ENCODE measurements at regions not wholly inside any gene's neighbourhood (a gene's known extent, or its start where the extent isn't known, plus 50 kb on each side); places are given as distances from the start of the nearest gene placed in this dataset.

DNA sequence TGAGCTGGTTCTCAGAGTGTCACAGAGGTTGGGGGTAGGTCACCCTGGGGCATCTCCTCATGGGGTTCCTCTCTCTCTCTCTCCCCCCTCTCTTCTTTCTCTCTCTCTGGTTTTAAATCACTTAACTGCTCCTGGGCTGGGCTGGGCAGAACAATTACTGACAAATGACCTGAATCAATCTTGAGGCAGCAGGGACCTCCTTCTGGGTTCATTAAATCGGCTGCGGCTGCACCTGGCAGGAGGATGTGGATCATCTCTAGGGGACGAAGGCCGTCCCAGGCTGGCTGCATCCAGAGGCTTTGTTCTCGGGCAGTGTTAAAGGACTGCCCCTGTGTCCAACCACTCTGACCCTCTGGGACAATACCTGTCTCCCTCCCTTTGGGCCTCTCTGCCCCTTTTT is 143.1 kb downstream of the TLE3 start:
- CTCF ChIA-PET = no interaction called here
- no peak for DNase-seq
- H3K27me3 ChIP-seq (ENCODE audit: insufficient read depth) = no peaks in the 10 kb centered on the region; the same call in 1 of the 2 replicates

GRCh38 chr15:69955240-69955894 is 142.3 kb downstream of the TLE3 start:
- no peaks in the 10 kb centered on the region for H4K20me1 ChIP-seq (ENCODE audit: insufficient read depth)
- H3F3A ChIP-seq (replicated peaks; ENCODE audit: insufficient read depth) = no peaks in the 10 kb centered on the region
- H3K4me3 ChIP-seq (ENCODE audit: low read depth in 2 of 2, low read length in 1 of 2) = no peak overlapping the region
- no peaks in the 10 kb centered on the region for H3K36me3 ChIP-seq (replicated peaks in 1 of 2; ENCODE audit: control insufficient read depth in 1 of 2, insufficient read depth in 2 of 2, low read length in 1 of 2)
- no peaks in the 10 kb centered on the region for H3K79me2 ChIP-seq (ENCODE audit: insufficient read depth)
- H3K27me3 ChIP-seq (ENCODE audit: insufficient read depth) = no peaks in the 10 kb centered on the region; the same call in 1 of the 2 replicates
- ChIA-PET CTCF (interaction anchor here (0.9 kb wide), 1 partner anchor 52 kb away, joined by 3 read pairs; no protein-coding TSS in a partner anchor), POLR2A (no interaction called here)
- H3K9ac ChIP-seq = no peak overlapping the region
- DNase-seq = no peak
- H3K9me2 ChIP-seq = no peaks in the 10 kb centered on the region
- no peak for TF ChIP-seq NFIC (IDR thresholded peaks at IDR 0.05; ENCODE audit: borderline replicate concordance)
- no peak for TF ChIP-seq TAF1 (IDR thresholded peaks at IDR 0.05; ENCODE audit: borderline replicate concordance, low read depth, low read length)
- TF ChIP-seq CHD2 (IDR thresholded peaks at IDR 0.05; ENCODE audit: low read length, partially characterized antibody) = no peak
- no peak overlapping the region for H3K27ac ChIP-seq (ENCODE audit: low read depth in 2 of 2, low read length in 1 of 2)
- no peaks in the 10 kb centered on the region for H3K9me3 ChIP-seq
- WGBS (ENCODE audit: low lambda C conversion rate) = 43% methylated on average over 8 of the region's 9 CpGs
- no peak overlapping the region for H2AFZ ChIP-seq (ENCODE audit: low read depth)
- H3K4me1 ChIP-seq (ENCODE audit: control insufficient read depth in 1 of 2, insufficient read depth in 2 of 2, low read depth in 1 of 2, low read length in 1 of 2) = no peaks in the 10 kb centered on the region; a peak in 1 of 4 replicates
- H3K4me2 ChIP-seq = no peak overlapping the region

More for the DNA sequence above, 143.1 kb downstream of the TLE3 start:
- H3K4me3 ChIP-seq (ENCODE audit: low read depth in 2 of 2, low read length in 1 of 2) = no peak overlapping the region
- POLR2A ChIA-PET = no interaction called here
- no peaks in the 10 kb centered on the region; a peak in 1 of 4 replicates for H3K4me1 ChIP-seq (ENCODE audit: control insufficient read depth in 1 of 2, insufficient read depth in 2 of 2, low read depth in 1 of 2, low read length in 1 of 2)
- no peaks in the 10 kb centered on the region for H3K9me2 ChIP-seq
- H4K20me1 ChIP-seq (ENCODE audit: insufficient read depth) = no peaks in the 10 kb centered on the region
- H3F3A ChIP-seq (replicated peaks; ENCODE audit: insufficient read depth) = no peaks in the 10 kb centered on the region
- H2AFZ ChIP-seq (ENCODE audit: low read depth) = no peak overlapping the region
- no peaks in the 10 kb centered on the region for H3K79me2 ChIP-seq (ENCODE audit: insufficient read depth)
- H3K9ac ChIP-seq = no peak overlapping the region
- H3K36me3 ChIP-seq (replicated peaks in 1 of 2; ENCODE audit: control insufficient read depth in 1 of 2, insufficient read depth in 2 of 2, low read length in 1 of 2) = no peaks in the 10 kb centered on the region
- 87% methylated on average over 5 of the region's 5 CpGs for WGBS (ENCODE audit: low lambda C conversion rate)
- H3K27ac ChIP-seq (ENCODE audit: low read depth in 2 of 2, low read length in 1 of 2) = no peak overlapping the region
- TF ChIP-seq MEF2A (IDR thresholded peaks at IDR 0.05; ENCODE audit: borderline replicate concordance, low read depth) (no peak), TCF12 (IDR thresholded peaks at IDR 0.05) (no peak), GATA2 (CRISPR knock-in tag; IDR thresholded peaks at IDR 0.05) (no peak), USF1 (IDR thresholded peaks at IDR 0.05; ENCODE audit: borderline replicate concordance, low read depth) (no peak), FOXJ3 (CRISPR knock-in tag; IDR thresholded peaks at IDR 0.05) (no peak)
- TF ChIP-seq, protein P1, sequence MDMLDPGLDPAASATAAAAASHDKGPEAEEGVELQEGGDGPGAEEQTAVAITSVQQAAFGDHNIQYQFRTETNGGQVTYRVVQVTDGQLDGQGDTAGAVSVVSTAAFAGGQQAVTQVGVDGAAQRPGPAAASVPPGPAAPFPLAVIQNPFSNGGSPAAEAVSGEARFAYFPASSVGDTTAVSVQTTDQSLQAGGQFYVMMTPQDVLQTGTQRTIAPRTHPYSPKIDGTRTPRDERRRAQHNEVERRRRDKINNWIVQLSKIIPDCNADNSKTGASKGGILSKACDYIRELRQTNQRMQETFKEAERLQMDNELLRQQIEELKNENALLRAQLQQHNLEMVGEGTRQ (IDR thresholded peaks at IDR 0.05; ENCODE audit: borderline replicate concordance, low read depth, low read length) = no peak
- no peak overlapping the region for H3K4me2 ChIP-seq
- no peaks in the 10 kb centered on the region for H3K9me3 ChIP-seq

GRCh38 chr15:69956417-69956816 is 141.3 kb downstream of the TLE3 start:
- H2AFZ ChIP-seq (ENCODE audit: low read depth) = no peak overlapping the region
- CTCF ChIA-PET = interaction anchor here (0.9 kb wide), 1 partner anchor 53 kb away, joined by 3 read pairs; no protein-coding TSS in a partner anchor
- no peaks in the 10 kb centered on the region for H4K20me1 ChIP-seq (ENCODE audit: insufficient read depth)

More at GRCh38 chr15:69956417-69956816, 141.3 kb downstream of the TLE3 start:
- no peaks in the 10 kb centered on the region; a peak in 1 of 4 replicates for H3K4me1 ChIP-seq (ENCODE audit: control insufficient read depth in 1 of 2, insufficient read depth in 2 of 2, low read depth in 1 of 2, low read length in 1 of 2)
- H3K36me3 ChIP-seq (replicated peaks in 1 of 2; ENCODE audit: control insufficient read depth in 1 of 2, insufficient read depth in 2 of 2, low read length in 1 of 2) = no peaks in the 10 kb centered on the region
- 64% methylated on average over 5 of the region's 5 CpGs for WGBS (ENCODE audit: low lambda C conversion rate)
- no peak for DNase-seq
- no peak overlapping the region for H3K4me3 ChIP-seq (ENCODE audit: low read depth in 2 of 2, low read length in 1 of 2)
- H3K27ac ChIP-seq (ENCODE audit: low read depth in 2 of 2, low read length in 1 of 2) = no peak overlapping the region
- no peaks in the 10 kb centered on the region for H3K79me2 ChIP-seq (ENCODE audit: insufficient read depth)
- H3F3A ChIP-seq (replicated peaks; ENCODE audit: insufficient read depth) = no peaks in the 10 kb centered on the region
- no peak overlapping the region for H3K9ac ChIP-seq
- POLR2A ChIA-PET = no interaction called here
- H3K9me2 ChIP-seq = no peaks in the 10 kb centered on the region
- TF ChIP-seq SIN3A (IDR thresholded peaks at IDR 0.05; ENCODE audit: borderline replicate concordance, low read depth, low read length) (no peak), FOXM1 (IDR thresholded peaks at IDR 0.05; ENCODE audit: low read depth) (no peak), SMC3 (IDR thresholded peaks at IDR 0.05; ENCODE audit: low read depth, low read length) (no peak), RCOR1 (IDR thresholded peaks at IDR 0.05; ENCODE audit: low read length) (no peak), FOSL2 (IDR thresholded peaks at IDR 0.05; ENCODE audit: borderline replicate concordance, low read depth) (no peak), RAD21 (IDR thresholded peaks at IDR 0.05; ENCODE audit: low read length) (no peak), YY1 (IDR thresholded peaks at IDR 0.05; ENCODE audit: low read depth) (no peak), NRF1 (IDR thresholded peaks at IDR 0.05; ENCODE audit: low read depth, low read length) (no peak)
- TF ChIP-seq, protein P2, sequence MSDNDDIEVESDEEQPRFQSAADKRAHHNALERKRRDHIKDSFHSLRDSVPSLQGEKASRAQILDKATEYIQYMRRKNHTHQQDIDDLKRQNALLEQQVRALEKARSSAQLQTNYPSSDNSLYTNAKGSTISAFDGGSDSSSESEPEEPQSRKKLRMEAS (IDR thresholded peaks at IDR 0.05; ENCODE audit: low read depth) = no peak
- H3K4me2 ChIP-seq = no peak overlapping the region
- no peaks in the 10 kb centered on the region; the same call in 1 of the 2 replicates for H3K27me3 ChIP-seq (ENCODE audit: insufficient read depth)
- no peaks in the 10 kb centered on the region for H3K9me3 ChIP-seq

All from SK-N-SH (cell line).